GM21723 (cell line): ENCODE measurements at regions not wholly inside any gene's neighbourhood (a gene's known extent, or its start where the extent isn't known, plus 50 kb on each side); places are given as distances from the start of the nearest gene placed in this dataset.
A peak's percentile ranks its signal among the peaks of the same experiment; 100 is the strongest.

ENCODE experiments used
- ATAC-seq: cut with Tn5 transposase; IDR thresholded peaks from one replicate; pipeline ENCODE4 v1.9.1; 2021; ENCODE audit warnings: mild to moderate bottlenecking, moderate library complexity; ENCODE audit not compliant: unreplicated experiment

DNA sequence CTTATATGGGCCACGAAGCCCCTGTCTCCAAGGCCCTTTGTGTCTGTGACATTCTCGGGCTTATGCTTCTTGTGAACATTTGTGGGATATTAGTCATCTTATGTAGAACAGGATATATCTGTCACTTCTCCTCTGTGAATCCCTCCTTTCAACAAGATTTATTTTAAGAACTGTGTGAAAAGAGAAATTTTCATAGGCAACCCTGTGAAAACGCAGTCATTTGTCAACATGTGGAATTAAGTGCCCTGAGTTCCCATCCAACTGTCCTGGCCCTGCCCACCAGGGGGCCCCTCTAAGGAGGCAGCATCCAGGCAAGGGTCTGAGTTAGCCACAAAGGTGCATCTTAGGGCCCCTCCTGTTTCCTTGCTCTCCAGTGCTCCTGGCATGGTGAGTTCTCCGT is 76.8 kb upstream of the CHRNA7 start:
- ATAC-seq = no peak

DNA sequence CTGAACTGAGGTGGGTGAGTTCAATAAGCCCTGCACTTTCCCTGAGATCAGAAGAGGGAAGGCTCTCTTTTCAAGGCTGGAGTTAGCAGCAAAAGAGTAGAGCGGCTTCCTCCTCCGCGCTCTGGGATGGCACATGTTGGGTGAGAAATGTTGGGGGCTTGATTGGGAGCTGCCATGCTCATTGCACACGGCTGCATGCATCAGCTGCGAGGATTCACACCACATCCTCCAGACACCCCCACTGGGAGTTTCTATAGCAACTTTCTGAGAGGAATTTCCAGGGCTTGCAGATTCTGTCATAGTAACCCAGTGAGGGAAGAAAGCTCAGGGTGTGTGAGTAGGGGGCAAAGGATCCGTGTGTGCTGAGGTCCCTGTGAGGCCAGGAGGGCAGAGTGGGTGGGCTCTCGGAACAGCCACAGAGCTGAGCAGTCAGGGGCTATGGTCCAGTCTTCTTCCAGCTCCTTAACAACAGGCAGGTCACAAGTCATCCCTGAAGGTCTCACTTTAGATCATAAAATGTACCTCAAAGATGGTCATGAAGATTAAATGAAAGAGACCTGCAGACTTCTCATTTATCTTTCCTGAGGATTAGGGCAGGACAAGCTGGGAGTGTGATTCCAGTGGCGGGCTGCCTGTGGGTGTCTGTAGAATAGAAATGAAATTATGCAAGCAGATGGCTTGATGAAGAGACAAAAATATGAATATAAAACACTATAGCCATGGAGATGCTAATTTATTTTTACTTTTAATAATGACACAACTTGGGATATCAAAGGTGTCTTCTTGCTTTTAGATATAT is 75.7 kb upstream of the CHRNA7 start:
- ATAC-seq = no peak

GRCh38 chr15:31955734-31956133 is 74.6 kb upstream of the CHRNA7 start:
- no peak for ATAC-seq

DNA sequence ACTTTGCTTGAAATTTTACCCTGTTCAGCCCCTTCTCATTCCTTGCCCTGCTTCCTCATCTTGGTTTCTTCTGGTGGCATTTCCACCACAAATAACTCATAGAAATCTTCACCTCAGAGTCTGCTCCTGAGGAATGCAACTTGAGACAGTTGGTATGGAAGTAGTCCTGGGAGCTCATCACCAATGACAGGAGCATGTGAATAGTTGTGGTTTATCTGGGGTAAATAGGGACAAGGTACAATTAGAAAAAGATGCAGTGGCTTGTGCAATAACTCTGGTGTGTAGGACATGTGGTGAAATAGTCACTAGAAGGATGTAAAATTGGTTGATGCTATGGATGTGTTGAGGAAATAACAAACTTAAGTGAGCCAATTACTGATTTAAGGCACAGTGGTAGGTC is 72.7 kb upstream of the CHRNA7 start:
- ATAC-seq = no peak

- no peak for ATAC-seq
These were observed 65.6 kb upstream of the CHRNA7 start for GRCh38 chr15:31964586-31965307.

GRCh38 chr15:31970007-31970406 is 60.3 kb upstream of the CHRNA7 start:
- ATAC-seq = no peak

DNA sequence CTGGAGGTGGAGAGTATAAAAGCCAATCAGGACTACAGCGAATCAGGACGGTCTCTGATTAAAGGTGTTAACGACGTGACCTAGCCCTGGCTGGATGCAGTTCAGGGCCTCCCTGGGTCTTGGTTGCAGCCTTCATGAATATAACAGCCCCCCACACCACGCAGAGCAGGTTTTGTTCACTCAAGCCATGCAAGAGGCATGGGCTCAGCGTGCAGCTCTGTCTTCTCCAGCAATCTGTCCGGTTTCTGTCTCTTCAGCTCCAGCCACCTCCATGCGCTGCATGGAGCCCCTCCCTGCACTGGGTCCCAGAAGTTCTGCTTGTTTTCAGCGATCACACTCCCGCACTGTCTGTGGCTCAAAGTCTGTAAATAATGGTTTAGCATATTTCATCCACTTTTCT is 57.1 kb upstream of the CHRNA7 start:
- ATAC-seq = no peak

DNA sequence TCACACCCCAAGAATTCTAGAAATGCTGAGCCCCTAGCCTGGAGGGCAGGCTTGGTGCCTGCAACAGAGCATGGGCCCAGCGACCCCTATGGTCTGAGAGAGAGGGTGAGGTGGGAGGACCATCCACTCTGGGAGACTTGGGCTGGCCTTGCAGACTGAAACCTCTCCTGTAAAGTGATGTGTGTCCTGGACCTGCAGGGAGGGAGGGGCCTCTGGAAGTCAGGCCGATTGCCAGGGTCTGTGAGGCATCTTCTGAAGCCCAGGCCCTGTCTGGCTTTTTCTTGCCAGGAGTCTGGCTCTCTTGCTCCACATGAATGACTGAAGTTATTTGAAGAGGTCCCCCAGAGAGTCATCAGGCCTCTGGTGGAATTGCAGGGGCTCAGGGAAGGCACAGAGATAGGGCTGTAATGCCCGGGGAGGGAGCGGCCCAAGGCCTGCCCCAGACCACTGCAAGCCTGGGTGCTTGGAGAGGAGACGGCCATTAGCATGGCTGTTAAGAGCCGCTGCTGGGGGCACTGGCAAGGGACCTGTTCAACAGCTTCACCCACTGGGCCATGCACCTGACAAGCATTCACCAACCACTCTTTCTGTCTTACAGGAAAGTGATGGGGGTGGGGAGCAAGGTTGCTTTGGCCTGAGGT is 56.0 kb upstream of the CHRNA7 start:
- no peak for ATAC-seq

GRCh38 chr15:31974855-31975829 is 55.2 kb upstream of the CHRNA7 start:
- no peak for ATAC-seq

GRCh38 chr15:31975830-31976229 is 54.5 kb upstream of the CHRNA7 start:
- no peak for ATAC-seq

DNA sequence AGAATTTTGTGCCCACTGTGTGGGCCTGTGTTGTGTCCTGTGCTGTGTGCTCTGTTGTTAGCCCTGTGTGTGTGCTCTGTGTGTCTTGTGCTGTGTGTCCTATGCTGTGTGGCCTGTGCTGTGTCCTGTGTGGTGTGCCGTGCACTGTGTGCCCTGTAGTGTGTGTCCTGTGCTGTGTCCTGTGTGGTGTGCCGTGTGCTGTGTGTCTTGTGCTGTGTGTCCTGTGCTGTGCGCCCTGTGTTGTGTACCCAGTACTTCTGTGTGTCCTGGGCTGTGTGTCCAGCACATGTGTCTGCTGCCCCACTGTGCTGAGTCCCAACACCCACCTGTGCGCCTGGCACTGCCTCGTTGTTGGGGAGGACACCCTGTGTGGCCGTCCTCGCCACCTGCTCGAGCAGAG is 53.2 kb upstream of the CHRNA7 start:
- ATAC-seq = no peak

DNA sequence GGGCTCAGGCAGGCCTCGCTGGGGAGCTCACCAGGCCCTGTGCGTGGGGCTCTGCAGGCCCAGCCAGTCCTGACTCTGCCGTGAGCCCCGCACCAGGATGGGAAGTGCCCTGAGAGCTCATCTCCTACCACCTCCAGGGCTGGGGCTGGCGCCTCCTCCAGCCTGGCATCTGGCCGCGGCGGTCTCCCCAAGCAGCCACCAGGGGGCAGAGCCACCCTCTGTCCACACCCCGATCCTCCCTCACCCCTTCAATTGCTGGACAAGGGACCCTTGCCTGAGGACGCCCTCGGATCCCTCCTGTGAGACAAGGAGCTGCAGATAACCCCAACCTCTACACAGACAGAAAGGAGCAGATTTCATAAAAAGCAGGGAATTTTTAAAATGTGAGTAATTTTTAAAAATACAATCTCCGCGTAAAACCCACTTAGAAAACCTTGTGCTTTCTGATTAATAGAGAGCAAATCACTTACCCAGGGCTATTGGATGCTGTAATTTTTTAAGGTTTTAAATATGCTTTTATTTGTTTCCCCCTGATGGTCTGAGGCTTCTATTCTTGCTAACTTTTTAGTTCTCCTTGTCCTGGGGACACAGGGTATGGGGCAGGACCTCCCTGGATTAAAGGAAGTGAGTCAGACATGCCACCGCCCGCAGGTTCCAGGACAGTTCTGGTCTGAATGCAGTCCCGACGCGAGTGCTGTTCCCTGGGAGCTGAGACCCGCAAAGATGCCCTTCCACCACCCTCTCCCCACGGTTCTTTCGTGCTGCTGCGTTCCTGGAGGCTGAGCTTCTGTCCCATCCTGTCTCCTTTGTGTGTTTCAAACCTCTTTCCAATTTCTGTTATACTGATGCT is 52.3 kb upstream of the CHRNA7 start:
- peak; percentile 59 for ATAC-seq
